ENCODE measurements at regions not wholly inside any gene's neighbourhood (a gene's known extent, or its start where the extent isn't known, plus 50 kb on each side); places are given as distances from the start of the nearest gene placed in this dataset.

DNA sequence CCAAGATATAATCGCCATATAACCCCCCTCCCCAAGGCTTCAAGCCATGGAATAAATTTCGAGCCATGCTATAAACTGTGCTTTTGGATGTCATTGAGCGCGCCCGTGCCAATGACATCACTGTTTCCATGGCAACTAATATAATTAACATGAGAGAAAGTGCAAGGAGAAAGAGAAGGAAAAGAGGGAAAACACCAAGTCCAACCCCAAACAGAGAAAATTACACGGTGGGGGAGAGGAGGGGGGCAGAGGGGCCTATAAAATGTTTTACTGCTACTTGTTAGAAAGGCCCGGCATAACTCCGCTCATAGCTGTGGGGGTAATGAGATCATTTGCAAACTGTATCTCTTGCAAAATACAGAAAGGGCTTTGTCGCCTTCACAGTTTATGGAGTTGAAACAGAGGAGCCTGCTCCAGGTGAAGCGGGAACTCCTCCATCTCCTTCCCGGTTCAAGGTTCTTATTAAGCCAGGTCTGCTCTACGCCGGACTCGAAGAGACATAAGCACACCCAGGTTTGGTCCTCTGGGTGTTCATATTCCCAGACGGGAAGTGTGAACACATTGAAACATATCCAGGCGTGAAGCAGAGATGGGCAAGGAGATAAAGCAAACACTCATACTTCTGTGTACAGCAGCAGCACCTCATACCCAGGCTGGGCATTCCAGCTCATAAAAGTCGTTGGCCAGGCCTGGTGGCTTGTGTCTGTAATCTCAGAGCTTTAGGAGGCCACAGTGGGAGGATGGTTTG lies 99.1 kb upstream of the MAP1LC3B2 start:
- Histone ChIP-seq H3K4me3 (ENCODE audit: low read length) (no peak overlapping the region), H3K27me3 (ENCODE audit: control insufficient read depth, insufficient read depth, low read length) (no peaks in the 10 kb centered on the region), H3K9me3 (ENCODE audit: control insufficient read depth, low read depth, low read length) (no peaks in the 10 kb centered on the region), H3K36me3 (ENCODE audit: control insufficient read depth, insufficient read depth, low read length) (no peaks in the 10 kb centered on the region), H3K4me1 (ENCODE audit: control insufficient read depth, insufficient read depth, low read length) (peaks cover 15% of the 10 kb centered on the region), H3K27ac (ENCODE audit: low read length) (peak overlapping the region; percentile 8)
- no CpG with 5 or more reads among the region's 17 CpGs for WGBS (ENCODE audit: insufficient coverage, low lambda C conversion rate)
- peak; percentile 29 to 69 for DNase-seq

DNA sequence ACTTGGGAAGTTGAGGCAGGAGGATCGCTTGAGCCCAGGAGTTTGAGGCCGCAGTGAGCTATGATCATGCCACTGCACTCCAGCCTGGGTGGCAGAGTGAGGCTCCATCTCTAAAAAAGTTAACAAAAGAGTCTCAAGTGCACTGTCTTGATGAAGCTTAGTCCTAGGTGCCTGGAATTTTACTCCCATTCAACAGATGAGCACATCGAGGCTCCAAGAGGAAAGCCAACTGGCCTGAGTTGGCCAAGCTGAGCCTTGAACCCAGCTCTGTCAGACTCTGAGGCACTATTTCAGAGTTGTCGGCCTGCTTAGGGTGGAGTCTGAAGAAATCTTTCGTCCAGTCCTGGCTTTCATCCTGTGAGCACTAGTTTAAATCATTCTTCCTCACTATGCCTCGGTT lies 98.1 kb upstream of the MAP1LC3B2 start:
- no peaks in the 10 kb centered on the region for H3K36me3 ChIP-seq (ENCODE audit: control insufficient read depth, insufficient read depth, low read length)
- no peak for DNase-seq
- H3K4me1 ChIP-seq (ENCODE audit: control insufficient read depth, insufficient read depth, low read length): peaks cover 7% of the 10 kb centered on the region
- H3K4me3 ChIP-seq (ENCODE audit: low read length): no peak overlapping the region
- no peak overlapping the region for H3K27ac ChIP-seq (ENCODE audit: low read length)
- WGBS (ENCODE audit: insufficient coverage, low lambda C conversion rate): 100% methylated on average over 1 of the region's 6 CpGs
- no peaks in the 10 kb centered on the region for H3K27me3 ChIP-seq (ENCODE audit: control insufficient read depth, insufficient read depth, low read length)
- H3K9me3 ChIP-seq (ENCODE audit: control insufficient read depth, low read depth, low read length): no peaks in the 10 kb centered on the region

DNA sequence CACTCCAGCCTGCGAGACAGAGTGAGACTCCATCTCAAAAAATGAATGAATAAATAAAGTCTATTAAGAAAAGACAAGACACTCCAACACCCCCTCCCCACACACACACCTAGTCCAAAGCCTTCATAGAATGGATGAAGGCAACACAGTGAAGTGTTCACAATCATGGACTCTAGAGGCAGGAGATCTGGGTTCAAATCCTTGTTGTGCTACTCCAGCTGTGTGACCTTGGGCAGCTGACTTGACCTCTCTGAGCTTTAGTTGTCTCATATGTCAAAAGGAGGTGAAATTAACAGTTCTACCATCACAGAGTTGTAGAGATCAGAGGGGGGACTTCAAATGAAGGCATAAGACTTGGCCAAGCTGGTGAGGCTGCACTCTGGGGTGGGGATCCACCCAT lies 95.8 kb upstream of the MAP1LC3B2 start:
- Histone ChIP-seq H3K27ac (ENCODE audit: low read length) (no peak overlapping the region), H3K4me1 (ENCODE audit: control insufficient read depth, insufficient read depth, low read length) (no peaks in the 10 kb centered on the region), H3K36me3 (ENCODE audit: control insufficient read depth, insufficient read depth, low read length) (no peaks in the 10 kb centered on the region), H3K9me3 (ENCODE audit: control insufficient read depth, low read depth, low read length) (no peaks in the 10 kb centered on the region), H3K4me3 (ENCODE audit: low read length) (no peak overlapping the region), H3K27me3 (ENCODE audit: control insufficient read depth, insufficient read depth, low read length) (no peaks in the 10 kb centered on the region)
- DNase-seq: no peak
- WGBS (ENCODE audit: insufficient coverage, low lambda C conversion rate): no CpG with 5 or more reads among the region's 1 CpG

DNA sequence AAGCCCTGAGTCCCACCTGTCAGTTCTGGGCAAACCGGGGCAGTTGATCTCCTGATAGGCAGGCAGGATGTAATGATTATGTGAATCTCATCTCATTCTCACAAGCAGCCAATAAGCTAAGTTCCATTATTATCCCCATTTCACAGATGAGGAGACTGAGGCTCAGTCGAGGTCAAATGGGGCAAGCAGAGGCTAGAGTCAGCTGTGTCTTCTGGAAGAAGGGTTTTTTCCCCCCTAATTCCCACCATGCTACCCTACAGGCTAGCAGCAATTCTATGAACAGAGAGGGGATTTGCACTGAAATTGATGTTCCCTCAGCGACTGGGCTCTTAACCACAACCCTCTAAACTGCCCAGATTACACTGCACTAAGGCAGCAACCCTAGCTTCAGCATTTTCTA lies 93.8 kb upstream of the MAP1LC3B2 start:
- Histone ChIP-seq H3K9me3 (ENCODE audit: control insufficient read depth, low read depth, low read length) (no peaks in the 10 kb centered on the region), H3K27me3 (ENCODE audit: control insufficient read depth, insufficient read depth, low read length) (no peaks in the 10 kb centered on the region), H3K27ac (ENCODE audit: low read length) (no peak overlapping the region), H3K36me3 (ENCODE audit: control insufficient read depth, insufficient read depth, low read length) (no peaks in the 10 kb centered on the region), H3K4me3 (ENCODE audit: low read length) (no peak overlapping the region), H3K4me1 (ENCODE audit: control insufficient read depth, insufficient read depth, low read length) (no peaks in the 10 kb centered on the region)
- DNase-seq: no peak
- no CpG with 5 or more reads among the region's 3 CpGs for WGBS (ENCODE audit: insufficient coverage, low lambda C conversion rate)

DNA sequence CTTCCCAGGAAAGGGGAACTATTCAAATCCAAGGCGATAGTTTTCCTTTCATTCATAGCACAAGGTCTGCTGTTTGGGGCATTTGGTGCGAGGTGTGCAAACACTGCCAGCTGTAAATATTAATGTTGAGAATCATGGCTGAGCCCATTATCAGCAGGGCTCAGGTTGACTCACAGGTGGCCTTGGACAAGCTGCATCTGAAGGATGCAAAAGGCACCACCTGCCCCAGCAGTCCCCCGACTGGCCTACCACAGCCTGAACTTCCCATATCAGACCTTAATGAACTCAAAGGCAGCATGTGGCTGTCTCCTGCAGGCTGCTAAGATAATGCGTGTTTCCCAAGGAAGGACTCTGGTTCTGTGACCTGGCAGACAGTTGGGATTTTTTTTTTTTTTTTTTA lies 93.3 kb upstream of the MAP1LC3B2 start:
- Histone ChIP-seq H3K36me3 (ENCODE audit: control insufficient read depth, insufficient read depth, low read length) (no peaks in the 10 kb centered on the region), H3K27ac (ENCODE audit: low read length) (no peak overlapping the region), H3K4me1 (ENCODE audit: control insufficient read depth, insufficient read depth, low read length) (no peaks in the 10 kb centered on the region), H3K4me3 (ENCODE audit: low read length) (no peak overlapping the region), H3K27me3 (ENCODE audit: control insufficient read depth, insufficient read depth, low read length) (no peaks in the 10 kb centered on the region), H3K9me3 (ENCODE audit: control insufficient read depth, low read depth, low read length) (no peaks in the 10 kb centered on the region)
- WGBS (ENCODE audit: insufficient coverage, low lambda C conversion rate): no CpG with 5 or more reads among the region's 4 CpGs
- DNase-seq: peak; percentile 31 to 67

DNA sequence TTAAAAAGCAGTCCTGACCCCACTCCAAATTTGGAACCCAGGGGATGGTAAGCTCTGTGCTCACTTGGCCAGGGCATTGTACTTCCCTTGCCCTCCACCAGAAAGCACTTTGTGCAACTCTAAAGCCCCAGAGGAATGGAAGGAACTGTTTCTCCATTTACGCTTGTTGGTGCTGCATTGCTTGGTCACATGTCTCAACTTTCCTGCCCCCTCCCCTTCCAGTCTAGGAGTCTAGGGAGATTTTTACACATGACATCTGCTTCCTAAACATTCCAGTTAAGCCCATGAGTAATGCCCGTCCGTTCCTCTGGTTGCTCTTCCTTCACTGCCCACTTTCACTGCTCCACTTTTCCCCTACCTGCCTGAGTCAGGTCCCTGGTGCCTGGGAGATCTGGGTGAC lies 92.6 kb upstream of the MAP1LC3B2 start:
- Histone ChIP-seq H3K4me3 (ENCODE audit: low read length) (no peak overlapping the region), H3K27me3 (ENCODE audit: control insufficient read depth, insufficient read depth, low read length) (no peaks in the 10 kb centered on the region), H3K27ac (ENCODE audit: low read length) (no peak overlapping the region), H3K36me3 (ENCODE audit: control insufficient read depth, insufficient read depth, low read length) (no peaks in the 10 kb centered on the region), H3K4me1 (ENCODE audit: control insufficient read depth, insufficient read depth, low read length) (no peaks in the 10 kb centered on the region), H3K9me3 (ENCODE audit: control insufficient read depth, low read depth, low read length) (no peaks in the 10 kb centered on the region)
- WGBS (ENCODE audit: insufficient coverage, low lambda C conversion rate): no CpG with 5 or more reads among the region's 3 CpGs
- DNase-seq: no peak

DNA sequence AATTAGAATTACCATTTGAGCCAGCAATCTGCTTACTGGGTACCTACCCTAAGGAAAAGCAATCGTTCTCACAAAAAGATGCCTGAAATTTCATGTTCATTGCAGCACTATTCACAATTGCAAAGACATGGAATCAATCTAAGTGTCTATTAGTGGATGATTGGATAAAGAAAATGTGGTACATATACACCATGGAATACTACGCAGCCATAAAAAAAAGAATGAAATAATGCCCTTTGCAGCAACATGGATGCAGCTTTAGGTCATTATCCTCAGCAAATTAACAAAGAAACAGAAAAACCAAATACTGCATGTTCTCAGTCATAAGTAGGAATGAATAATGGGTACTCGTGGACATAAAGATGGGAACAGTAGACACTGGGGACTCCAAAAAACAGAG lies 89.8 kb upstream of the MAP1LC3B2 start:
- no peaks in the 10 kb centered on the region for H3K36me3 ChIP-seq (ENCODE audit: control insufficient read depth, insufficient read depth, low read length)
- no peaks in the 10 kb centered on the region for H3K27me3 ChIP-seq (ENCODE audit: control insufficient read depth, insufficient read depth, low read length)
- whole genome bisulfite sequencing (ENCODE audit: insufficient coverage, low lambda C conversion rate): 90% methylated on average over 2 of the region's 3 CpGs
- H3K4me1 ChIP-seq (ENCODE audit: control insufficient read depth, insufficient read depth, low read length): no peaks in the 10 kb centered on the region
- no peak overlapping the region for H3K27ac ChIP-seq (ENCODE audit: low read length)
- DNase-seq: no peak
- H3K4me3 ChIP-seq (ENCODE audit: low read length): no peak overlapping the region
- H3K9me3 ChIP-seq (ENCODE audit: control insufficient read depth, low read depth, low read length): no peaks in the 10 kb centered on the region

DNA sequence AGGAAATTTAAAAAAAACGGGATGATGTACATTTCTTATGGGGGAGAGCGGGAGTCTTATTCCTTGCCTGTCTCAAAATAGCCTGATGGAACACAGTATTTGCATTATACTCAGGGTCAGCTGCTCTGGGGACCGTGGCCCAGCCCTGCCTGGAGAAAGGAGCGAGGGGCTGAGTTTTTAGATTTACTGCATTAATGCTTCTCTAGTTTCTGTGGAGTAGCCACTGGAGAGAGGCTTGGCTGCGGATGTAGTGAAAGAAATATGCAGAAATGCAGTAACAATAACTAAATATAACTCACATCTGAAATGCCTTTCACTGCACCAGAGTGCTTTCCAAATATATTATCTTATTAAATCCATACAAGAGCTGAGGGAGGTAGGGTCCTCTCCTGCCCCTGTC lies 87.6 kb upstream of the MAP1LC3B2 start:
- no peak overlapping the region for H3K4me3 ChIP-seq (ENCODE audit: low read length)
- H3K4me1 ChIP-seq (ENCODE audit: control insufficient read depth, insufficient read depth, low read length): no peaks in the 10 kb centered on the region
- DNase-seq: no peak
- no peak overlapping the region for H3K27ac ChIP-seq (ENCODE audit: low read length)
- H3K9me3 ChIP-seq (ENCODE audit: control insufficient read depth, low read depth, low read length): no peaks in the 10 kb centered on the region
- no peaks in the 10 kb centered on the region for H3K27me3 ChIP-seq (ENCODE audit: control insufficient read depth, insufficient read depth, low read length)
- WGBS (ENCODE audit: insufficient coverage, low lambda C conversion rate): 67% methylated on average over 1 of the region's 5 CpGs
- no peaks in the 10 kb centered on the region for H3K36me3 ChIP-seq (ENCODE audit: control insufficient read depth, insufficient read depth, low read length)

DNA sequence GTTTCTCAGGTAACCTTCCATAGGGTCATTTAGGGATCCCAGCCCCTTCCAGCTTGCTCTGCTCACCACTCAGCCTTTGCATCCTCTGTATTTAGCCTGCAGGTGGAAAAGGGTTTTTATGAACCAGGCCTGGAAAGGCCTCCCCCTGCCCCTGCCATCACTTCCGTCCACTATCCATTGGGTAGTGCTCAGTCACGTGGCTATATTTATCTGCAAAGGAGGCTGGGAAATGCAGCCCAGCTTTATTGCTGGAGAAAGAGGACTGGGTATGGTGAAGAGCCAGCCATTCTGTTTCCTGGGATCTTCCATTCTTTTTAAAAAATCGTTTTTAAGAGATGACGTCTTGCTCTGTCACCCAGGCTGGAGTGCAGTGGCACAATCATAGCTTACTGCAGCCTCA lies 87.0 kb upstream of the MAP1LC3B2 start:
- Histone ChIP-seq H3K4me1 (ENCODE audit: control insufficient read depth, insufficient read depth, low read length) (no peaks in the 10 kb centered on the region), H3K27ac (ENCODE audit: low read length) (no peak overlapping the region), H3K9me3 (ENCODE audit: control insufficient read depth, low read depth, low read length) (no peaks in the 10 kb centered on the region), H3K4me3 (ENCODE audit: low read length) (no peak overlapping the region), H3K27me3 (ENCODE audit: control insufficient read depth, insufficient read depth, low read length) (no peaks in the 10 kb centered on the region), H3K36me3 (ENCODE audit: control insufficient read depth, insufficient read depth, low read length) (no peaks in the 10 kb centered on the region)
- no peak for DNase-seq
- no CpG with 5 or more reads among the region's 4 CpGs for WGBS (ENCODE audit: insufficient coverage, low lambda C conversion rate)

DNA sequence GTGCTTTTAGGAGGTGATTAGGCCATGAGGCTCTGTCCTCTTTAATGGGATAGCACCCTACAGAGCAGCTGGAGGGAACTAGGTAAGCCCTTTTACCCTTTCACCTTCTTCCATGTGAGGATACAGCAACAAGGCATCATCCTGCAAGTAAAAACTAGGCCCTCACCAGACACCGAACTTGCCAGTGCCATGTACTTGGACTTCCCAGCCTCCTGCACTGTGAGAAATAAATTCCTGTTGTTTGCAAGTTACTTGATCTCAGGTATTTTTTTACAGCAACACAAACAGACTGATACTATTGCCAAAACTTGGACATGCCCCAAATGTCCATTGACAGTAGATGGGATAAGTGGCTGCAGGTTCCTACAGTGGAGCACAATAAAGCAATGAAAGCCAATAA lies 85.8 kb upstream of the MAP1LC3B2 start:
- no peaks in the 10 kb centered on the region for H3K36me3 ChIP-seq (ENCODE audit: control insufficient read depth, insufficient read depth, low read length)
- WGBS (ENCODE audit: insufficient coverage, low lambda C conversion rate): no CpG with 5 or more reads among the region's 1 CpG
- DNase-seq: no peak
- H3K27ac ChIP-seq (ENCODE audit: low read length): no peak overlapping the region
- no peaks in the 10 kb centered on the region for H3K9me3 ChIP-seq (ENCODE audit: control insufficient read depth, low read depth, low read length)
- H3K27me3 ChIP-seq (ENCODE audit: control insufficient read depth, insufficient read depth, low read length): no peaks in the 10 kb centered on the region
- H3K4me1 ChIP-seq (ENCODE audit: control insufficient read depth, insufficient read depth, low read length): no peaks in the 10 kb centered on the region
- no peak overlapping the region for H3K4me3 ChIP-seq (ENCODE audit: low read length)

DNA sequence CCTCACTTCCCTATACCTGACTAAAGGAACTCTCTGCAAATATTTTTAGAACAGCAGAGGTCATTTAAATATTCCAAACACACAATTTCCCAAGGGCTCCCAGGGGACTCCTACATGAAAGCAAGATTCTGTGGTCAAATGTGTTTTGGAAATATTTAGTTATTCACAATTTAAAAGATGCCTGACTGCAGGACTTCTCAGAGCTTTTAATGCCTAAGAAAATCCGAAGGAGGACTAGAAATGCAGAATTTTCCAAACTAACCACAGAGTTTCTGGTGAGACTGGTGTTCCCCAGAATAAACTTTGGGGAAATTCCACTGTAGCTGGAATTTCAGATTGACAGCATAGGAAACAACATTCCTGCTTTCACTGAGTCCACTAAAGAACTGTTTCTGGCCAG lies 84.8 kb upstream of the MAP1LC3B2 start:
- Histone ChIP-seq H3K27ac (ENCODE audit: low read length) (no peak overlapping the region), H3K9me3 (ENCODE audit: control insufficient read depth, low read depth, low read length) (no peaks in the 10 kb centered on the region), H3K36me3 (ENCODE audit: control insufficient read depth, insufficient read depth, low read length) (no peaks in the 10 kb centered on the region), H3K27me3 (ENCODE audit: control insufficient read depth, insufficient read depth, low read length) (no peaks in the 10 kb centered on the region), H3K4me3 (ENCODE audit: low read length) (no peak overlapping the region), H3K4me1 (ENCODE audit: control insufficient read depth, insufficient read depth, low read length) (no peaks in the 10 kb centered on the region)
- 40% methylated on average over 1 of the region's 1 CpG for WGBS (ENCODE audit: insufficient coverage, low lambda C conversion rate)
- no peak for DNase-seq

Measured in large intestine (tissue), 3 donors.